ENCODE measurements at regions not wholly inside any gene's neighbourhood (a gene's known extent, or its start where the extent isn't known, plus 50 kb on each side); places are given as distances from the start of the nearest gene placed in this dataset.
"Not testable (repeated sequence)": the region's sequence is repeated elsewhere in the genome, so short reads cannot be mapped to it uniquely, and the experiment has no call there.

DNA sequence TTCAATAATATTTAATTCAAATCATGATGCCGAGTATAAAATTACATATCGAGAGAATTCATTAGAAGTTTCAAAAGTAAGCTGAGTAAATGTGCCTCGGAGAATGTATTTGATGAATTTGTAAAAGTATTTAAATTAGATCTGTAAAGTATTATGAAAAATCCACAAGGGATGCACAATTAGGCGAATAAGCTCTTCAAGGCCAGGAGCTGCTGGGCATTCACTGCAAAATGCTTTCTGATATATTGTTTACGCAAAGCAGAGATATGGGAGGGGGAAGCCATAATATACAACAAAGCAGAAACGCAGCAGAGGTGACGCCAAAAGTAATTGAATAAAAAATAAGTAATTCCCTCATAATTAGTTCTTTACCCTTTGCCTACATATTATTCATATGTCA lies 1121.5 kb upstream of the TENM3 start:
- no peak overlapping the region for H3K4me3 Mint-ChIP-seq
- H3K27ac ChIP-seq (ENCODE audit: low read depth in 1 of 2, low read length in 2 of 2): no peak overlapping the region
- H3K27me3 ChIP-seq (ENCODE audit: control insufficient read depth in 2 of 2, insufficient read depth in 2 of 2, low read length in 2 of 2): no peaks in the 10 kb centered on the region
- H3K4me2 ChIP-seq (replicated peaks; ENCODE audit: extremely low read depth, low read length, poor library complexity, severe bottlenecking): no peak overlapping the region
- 100% methylated on average over 1 of the region's 7 CpGs for WGBS (ENCODE audit: insufficient coverage)
- no peaks in the 10 kb centered on the region for H3K9me3 ChIP-seq (replicated peaks in 1 of 2; ENCODE audit: control insufficient read depth in 1 of 2, insufficient read depth in 1 of 2, low read length in 2 of 2)
- H3K27ac Mint-ChIP-seq: no peak overlapping the region
- no peak overlapping the region for H3K9ac ChIP-seq (ENCODE audit: insufficient read depth, low read length, poor library complexity, severe bottlenecking)
- DNase-seq: no peak
- no peaks in the 10 kb centered on the region for H3K36me3 Mint-ChIP-seq
- no peak overlapping the region for H2AFZ ChIP-seq (ENCODE audit: insufficient read depth, low read depth, low read length, poor library complexity, severe bottlenecking)
- intact Hi-C loops (cut with micrococcal nuclease): no loop called here
- no peaks in the 10 kb centered on the region for H3K4me1 Mint-ChIP-seq
- H3K79me2 ChIP-seq (ENCODE audit: insufficient read depth, low read length): no peaks in the 10 kb centered on the region
- H4K20me1 ChIP-seq (ENCODE audit: insufficient read depth, low read length): no peaks in the 10 kb centered on the region
- no peaks in the 10 kb centered on the region for H3K36me3 ChIP-seq (replicated peaks in 1 of 2; ENCODE audit: control insufficient read depth in 1 of 2, insufficient read depth in 2 of 2, low read length in 2 of 2)
- H3K4me1 ChIP-seq (ENCODE audit: control insufficient read depth in 1 of 2, insufficient read depth in 2 of 2, low read length in 2 of 2): no peaks in the 10 kb centered on the region
- no peak overlapping the region for H3K4me3 ChIP-seq (replicated peaks in 1 of 3; ENCODE audit: low read depth in 2 of 3, low read length in 3 of 3)
- peaks cover 0 to 6% (median 0%) of the 10 kb centered on the region in 7 donors for H3K9me3 Mint-ChIP-seq
- H3K27me3 Mint-ChIP-seq (ENCODE audit: low read depth in 3 of 3): no peaks in the 10 kb centered on the region
- TF ChIP-seq, protein P1, sequence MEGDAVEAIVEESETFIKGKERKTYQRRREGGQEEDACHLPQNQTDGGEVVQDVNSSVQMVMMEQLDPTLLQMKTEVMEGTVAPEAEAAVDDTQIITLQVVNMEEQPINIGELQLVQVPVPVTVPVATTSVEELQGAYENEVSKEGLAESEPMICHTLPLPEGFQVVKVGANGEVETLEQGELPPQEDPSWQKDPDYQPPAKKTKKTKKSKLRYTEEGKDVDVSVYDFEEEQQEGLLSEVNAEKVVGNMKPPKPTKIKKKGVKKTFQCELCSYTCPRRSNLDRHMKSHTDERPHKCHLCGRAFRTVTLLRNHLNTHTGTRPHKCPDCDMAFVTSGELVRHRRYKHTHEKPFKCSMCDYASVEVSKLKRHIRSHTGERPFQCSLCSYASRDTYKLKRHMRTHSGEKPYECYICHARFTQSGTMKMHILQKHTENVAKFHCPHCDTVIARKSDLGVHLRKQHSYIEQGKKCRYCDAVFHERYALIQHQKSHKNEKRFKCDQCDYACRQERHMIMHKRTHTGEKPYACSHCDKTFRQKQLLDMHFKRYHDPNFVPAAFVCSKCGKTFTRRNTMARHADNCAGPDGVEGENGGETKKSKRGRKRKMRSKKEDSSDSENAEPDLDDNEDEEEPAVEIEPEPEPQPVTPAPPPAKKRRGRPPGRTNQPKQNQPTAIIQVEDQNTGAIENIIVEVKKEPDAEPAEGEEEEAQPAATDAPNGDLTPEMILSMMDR (IDR thresholded peaks at IDR 0.05): no peak

DNA sequence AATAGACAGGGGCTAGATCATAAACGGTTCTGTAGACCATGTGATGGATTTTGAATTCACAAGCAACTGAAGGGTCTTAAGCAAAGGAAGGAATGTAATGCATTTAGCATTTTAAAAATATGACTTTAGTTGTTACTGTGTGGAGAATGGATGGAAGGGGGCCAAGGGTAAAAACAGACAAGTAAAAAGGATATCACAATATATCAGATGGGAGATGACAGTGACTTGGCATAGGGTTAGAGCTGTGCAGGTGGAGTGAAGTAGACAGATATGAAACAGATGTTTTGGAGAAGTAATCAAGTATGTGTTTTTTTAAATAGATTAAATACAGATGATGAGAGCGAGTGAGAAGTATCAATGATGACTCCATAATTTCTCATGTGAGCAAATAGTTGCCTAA lies 1116.0 kb upstream of the TENM3 start:
- no peaks in the 10 kb centered on the region for H4K20me1 ChIP-seq (ENCODE audit: insufficient read depth, low read length)
- peaks cover 15 to 29% of the 10 kb centered on the region in 2 donors for H3K9me3 ChIP-seq (replicated peaks in 1 of 2; ENCODE audit: control insufficient read depth in 1 of 2, insufficient read depth in 1 of 2, low read length in 2 of 2)
- no peaks in the 10 kb centered on the region for H3K27me3 ChIP-seq (ENCODE audit: control insufficient read depth in 2 of 2, insufficient read depth in 2 of 2, low read length in 2 of 2)
- H3K27me3 Mint-ChIP-seq (ENCODE audit: low read depth in 3 of 3): no peaks in the 10 kb centered on the region
- H3K27ac ChIP-seq (ENCODE audit: low read depth in 1 of 2, low read length in 2 of 2): no peak overlapping the region
- no peak overlapping the region for H3K27ac Mint-ChIP-seq
- H3K4me1 ChIP-seq (ENCODE audit: control insufficient read depth in 1 of 2, insufficient read depth in 2 of 2, low read length in 2 of 2): no peaks in the 10 kb centered on the region
- H3K4me2 ChIP-seq (replicated peaks; ENCODE audit: extremely low read depth, low read length, poor library complexity, severe bottlenecking): no peak overlapping the region
- no peaks in the 10 kb centered on the region for H3K79me2 ChIP-seq (ENCODE audit: insufficient read depth, low read length)
- peaks cover 9 to 32% (median 16%) of the 10 kb centered on the region in 7 donors for H3K9me3 Mint-ChIP-seq
- H2AFZ ChIP-seq (ENCODE audit: insufficient read depth, low read depth, low read length, poor library complexity, severe bottlenecking): no peak overlapping the region
- intact Hi-C loops (cut with micrococcal nuclease): no loop called here
- H3K9ac ChIP-seq (ENCODE audit: insufficient read depth, low read length, poor library complexity, severe bottlenecking): no peak overlapping the region
- TF ChIP-seq, protein P1 (IDR thresholded peaks at IDR 0.05): no peak
- no peaks in the 10 kb centered on the region for H3K4me1 Mint-ChIP-seq
- WGBS (ENCODE audit: insufficient coverage): 65% methylated on average over 2 of the region's 2 CpGs
- no peaks in the 10 kb centered on the region for H3K36me3 Mint-ChIP-seq
- DNase-seq: no peak
- H3K36me3 ChIP-seq (replicated peaks in 1 of 2; ENCODE audit: control insufficient read depth in 1 of 2, insufficient read depth in 2 of 2, low read length in 2 of 2): no peaks in the 10 kb centered on the region
- no peak overlapping the region for H3K4me3 Mint-ChIP-seq
- no peak overlapping the region for H3K4me3 ChIP-seq (replicated peaks in 1 of 3; ENCODE audit: low read depth in 2 of 3, low read length in 3 of 3)

DNA sequence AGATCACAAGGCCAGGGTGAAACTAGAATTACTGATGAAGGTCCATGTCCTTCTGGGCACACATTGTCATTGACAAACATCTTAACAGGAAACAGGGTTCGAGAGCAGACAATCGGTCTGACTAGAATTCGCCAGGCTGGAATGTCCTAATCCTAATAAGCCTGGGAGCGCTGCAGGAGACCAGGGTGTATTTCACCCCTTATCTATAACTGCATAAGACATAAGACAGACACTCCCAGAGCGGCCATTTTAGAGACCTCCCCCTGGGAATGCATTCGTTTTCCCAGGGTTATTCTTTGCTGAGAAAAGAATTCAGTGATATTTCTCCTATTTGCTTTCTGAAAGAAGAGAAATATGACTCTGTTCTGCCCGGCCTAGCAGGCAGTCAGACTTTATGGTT lies 1112.9 kb upstream of the TENM3 start:
- H3K4me3 ChIP-seq (replicated peaks in 1 of 3; ENCODE audit: low read depth in 2 of 3, low read length in 3 of 3); H3K4me1 Mint-ChIP-seq; H3K27me3 ChIP-seq (ENCODE audit: control insufficient read depth in 2 of 2, insufficient read depth in 2 of 2, low read length in 2 of 2); H4K20me1 ChIP-seq (ENCODE audit: insufficient read depth, low read length); H3K27me3 Mint-ChIP-seq (ENCODE audit: low read depth in 3 of 3); H3K9ac ChIP-seq (ENCODE audit: insufficient read depth, low read length, poor library complexity, severe bottlenecking); H3K4me3 Mint-ChIP-seq; H3K36me3 Mint-ChIP-seq; H3K4me1 ChIP-seq (ENCODE audit: control insufficient read depth in 1 of 2, insufficient read depth in 2 of 2, low read length in 2 of 2); H3K27ac Mint-ChIP-seq; H3K4me2 ChIP-seq (replicated peaks; ENCODE audit: extremely low read depth, low read length, poor library complexity, severe bottlenecking); intact Hi-C loops (cut with micrococcal nuclease); H2AFZ ChIP-seq (ENCODE audit: insufficient read depth, low read depth, low read length, poor library complexity, severe bottlenecking); H3K36me3 ChIP-seq (replicated peaks in 1 of 2; ENCODE audit: control insufficient read depth in 1 of 2, insufficient read depth in 2 of 2, low read length in 2 of 2); H3K79me2 ChIP-seq (ENCODE audit: insufficient read depth, low read length); H3K27ac ChIP-seq (ENCODE audit: low read depth in 1 of 2, low read length in 2 of 2); DNase-seq: not testable (repeated sequence)
- WGBS (ENCODE audit: insufficient coverage): 81% methylated on average over 3 of the region's 7 CpGs
- H3K9me3 Mint-ChIP-seq: peaks cover 13 to 32% (median 18%) of the 10 kb centered on the region in 7 donors
- H3K9me3 ChIP-seq (replicated peaks in 1 of 2; ENCODE audit: control insufficient read depth in 1 of 2, insufficient read depth in 1 of 2, low read length in 2 of 2): peaks cover 23 to 29% of the 10 kb centered on the region in 2 donors

All from CD14-positive monocyte (primary cell).